GM21723 (cell line): ENCODE measurements at regions not wholly inside any gene's neighbourhood (a gene's known extent, or its start where the extent isn't known, plus 50 kb on each side); places are given as distances from the start of the nearest gene placed in this dataset.
"Not testable (repeated sequence)": the region's sequence is repeated elsewhere in the genome, so short reads cannot be mapped to it uniquely, and the experiment has no call there.

Experiments
- ATAC-seq: cut with Tn5 transposase; IDR thresholded peaks from one replicate; pipeline ENCODE4 v1.9.1; 2021; ENCODE audit warnings: mild to moderate bottlenecking, moderate library complexity; ENCODE audit not compliant: unreplicated experiment

GRCh38 chr2:95725191-95725590 lies 133.4 kb downstream of the TRIM43 start:
- not testable (repeated sequence) for ATAC-seq

- not testable (repeated sequence) for ATAC-seq
Observed at GRCh38 chr2:95725677-95726076, 133.9 kb downstream of the TRIM43 start.

- not testable (repeated sequence) for ATAC-seq
Observed at GRCh38 chr2:95727420-95727819, 135.6 kb downstream of the TRIM43 start.

- ATAC-seq, result peak; percentile 57
Observed at GRCh38 chr2:95728878-95729596, 137.2 kb downstream of the TRIM43 start.

GRCh38 chr2:95729597-95729955 lies 137.8 kb downstream of the TRIM43 start:
- ATAC-seq, result no peak

- no peak for ATAC-seq
Observed at GRCh38 chr2:95730813-95731212, 139.0 kb downstream of the TRIM43 start.

- no peak for ATAC-seq
Observed at GRCh38 chr2:95734976-95735890, 143.4 kb downstream of the TRIM43 start.

- no peak for ATAC-seq
Observed at GRCh38 chr2:95738301-95738700, 146.5 kb downstream of the TRIM43 start.

- not testable (repeated sequence) for ATAC-seq
Observed at GRCh38 chr2:95752126-95752525, 160.3 kb downstream of the TRIM43 start.

GRCh38 chr2:95753812-95754211 lies 162.0 kb downstream of the TRIM43 start:
- not testable (repeated sequence) for ATAC-seq

- ATAC-seq, result not testable (repeated sequence)
Observed at GRCh38 chr2:95754213-95754612, 162.4 kb downstream of the TRIM43 start.

GRCh38 chr2:95754819-95755563 lies 163.2 kb downstream of the TRIM43 start:
- not testable (repeated sequence) for ATAC-seq

GRCh38 chr2:95755956-95756669 lies 164.3 kb downstream of the TRIM43 start:
- not testable (repeated sequence) for ATAC-seq

GRCh38 chr2:95757988-95758387 lies 166.2 kb downstream of the TRIM43 start:
- ATAC-seq, result no peak

- no peak for ATAC-seq
Observed at GRCh38 chr2:95759481-95760246, 167.9 kb downstream of the TRIM43 start.

- ATAC-seq, result no peak
Observed at GRCh38 chr2:95760806-95761525, 169.2 kb downstream of the TRIM43 start.

GRCh38 chr2:95761556-95761955 lies 169.8 kb downstream of the TRIM43 start:
- no peak for ATAC-seq

GRCh38 chr2:95762023-95763021 lies 170.5 kb downstream of the TRIM43 start:
- ATAC-seq, result not testable (repeated sequence)
